GM23338 (cell line): ENCODE measurements at regions not wholly inside any gene's neighbourhood (a gene's known extent, or its start where the extent isn't known, plus 50 kb on each side); places are given as distances from the start of the nearest gene placed in this dataset.

Experiments used
- CREB1 ChIP-seq: fragments of 250-450 bp; sonication (Bioruptor Pico); IDR thresholded peaks from 2 replicates; pipeline ENCODE4 v1.5.0; 2020; ENCODE audit warnings: low read depth, mild to moderate bottlenecking, moderate library complexity
- CTCF ChIP-seq, 2 experiments: fragments of 200-600 bp in 1 of 2; sonication (generic) in 1 of 2; conservative IDR thresholded peaks; 2 replicates each; pipeline versions ENCODE4 v1.5.1 to v1.6.1; 2016 to 2017; ENCODE audit warnings: antibody characterized with exemption in 2 of 2, low read depth in 2 of 2, mild to moderate bottlenecking in 2 of 2, moderate library complexity in 1 of 2
- ETS1 ChIP-seq: IDR thresholded peaks from 2 replicates; pipeline ENCODE4 v1.6.1; 2016; ENCODE audit warnings: antibody characterized with exemption
- EZH2 ChIP-seq: fragments of 200-600 bp; sonication (generic); IDR thresholded peaks from one replicate; pipeline ENCODE4 v1.8.0; 2017; ENCODE audit warnings: antibody characterized with exemption, mild to moderate bottlenecking, low read depth; ENCODE audit not compliant: unreplicated experiment
- EZH2phosphoT487 ChIP-seq: fragments of 200-600 bp; sonication (generic); IDR thresholded peaks from one replicate; pipeline ENCODE4 v1.8.1; 2018; ENCODE audit warnings: antibody characterized with exemption; ENCODE audit not compliant: unreplicated experiment
- JUNB ChIP-seq: IDR thresholded peaks from one replicate; pipeline ENCODE4 v1.6.1; 2016; ENCODE audit warnings: antibody characterized with exemption; ENCODE audit not compliant: unreplicated experiment
- NANOG ChIP-seq: IDR thresholded peaks from 2 replicates; pipeline ENCODE4 v1.6.1; 2016; ENCODE audit warnings: antibody characterized with exemption, borderline replicate concordance
- POLR2AphosphoS5 ChIP-seq: IDR thresholded peaks from 2 replicates; pipeline ENCODE4 v1.6.1; 2016; ENCODE audit warnings: antibody characterized with exemption, low read depth
- REST ChIP-seq: IDR thresholded peaks from one replicate; pipeline ENCODE4 v1.6.1; 2018; ENCODE audit warnings: antibody characterized with exemption; ENCODE audit not compliant: unreplicated experiment
- STAT1 ChIP-seq: IDR thresholded peaks from one replicate; pipeline ENCODE4 v1.6.1; 2016; ENCODE audit warnings: antibody characterized with exemption; ENCODE audit not compliant: unreplicated experiment
- ZNF114 ChIP-seq: fragments of 250-450 bp; sonication (Bioruptor Pico); IDR thresholded peaks from 2 replicates; pipeline ENCODE4 v1.5.0; 2020; ENCODE audit warnings: mild to moderate bottlenecking, moderate library complexity
- ZNF462 ChIP-seq: fragments of 250-450 bp; sonication (Bioruptor Pico); IDR thresholded peaks from 2 replicates; pipeline ENCODE4 v1.5.0; 2020; ENCODE audit warnings: mild to moderate bottlenecking, moderate library complexity

- no peak for TF ChIP-seq CREB1 (CRISPR knock-in tag)
- TF ChIP-seq CTCF (conservative IDR thresholded peaks at IDR 0.05; ENCODE audit: low read depth in 2 of 2), result no peak
- peak; percentile 35; the same call in 1 of the 2 replicates for TF ChIP-seq POLR2AphosphoS5
- no peak for TF ChIP-seq EZH2
- no peak for TF ChIP-seq ETS1
- no peak for TF ChIP-seq REST
- TF ChIP-seq EZH2phosphoT487, result no peak
- peak; percentile 95 for TF ChIP-seq ZNF462 (CRISPR knock-in tag)
- peak; percentile 98 for TF ChIP-seq NANOG
- no peak for TF ChIP-seq STAT1
- peak; percentile 69; the same call in 1 of the 2 replicates for TF ChIP-seq ZNF114 (CRISPR knock-in tag)
- no peak for TF ChIP-seq JUNB
These were observed 103.7 kb upstream of the PDE3A start for GRCh38 chr12:20264608-20265114.
